ENCODE measurements at regions not wholly inside any gene's neighbourhood (a gene's known extent, or its start where the extent isn't known, plus 50 kb on each side); places are given as distances from the start of the nearest gene placed in this dataset.

DNA sequence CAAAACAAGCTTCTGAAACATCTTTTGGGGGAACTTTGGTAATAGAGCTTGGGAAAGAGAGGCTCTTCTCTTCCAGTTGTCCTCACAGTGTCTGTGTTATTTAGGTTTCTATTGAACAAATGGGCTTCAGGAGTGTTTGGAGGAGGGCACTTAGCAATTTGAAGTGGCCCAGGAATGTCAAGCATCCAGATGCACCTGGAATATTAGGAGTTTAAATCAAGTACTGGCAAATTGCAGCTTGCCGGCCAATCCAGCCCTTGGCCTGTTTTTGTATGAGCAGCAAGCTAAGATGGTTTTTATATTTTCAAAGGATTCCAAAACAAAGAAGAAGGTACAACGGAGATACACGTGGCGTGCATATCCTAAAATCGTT, 94.7 kb downstream of the CCDC185 start:
- DNase-seq, result no peak

DNA sequence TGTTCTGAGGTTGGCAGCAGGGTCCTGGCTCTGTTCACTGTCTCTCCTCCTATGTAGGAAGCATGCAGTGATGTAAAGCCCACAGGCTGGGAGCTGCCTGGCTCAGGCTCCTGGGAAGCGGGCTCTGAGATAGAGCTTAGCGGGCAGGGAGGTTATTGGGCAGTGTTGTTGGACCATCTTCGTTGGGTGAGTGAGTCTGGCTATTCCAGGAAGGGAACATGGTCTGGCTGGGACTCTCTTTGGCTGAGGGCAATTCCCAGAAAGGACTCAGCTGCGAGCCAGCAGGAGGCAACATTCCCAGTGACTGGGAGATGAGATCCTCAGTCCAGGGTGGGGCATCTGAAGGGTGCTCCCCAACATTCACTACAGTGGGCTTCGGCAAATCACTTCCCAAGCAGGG, 96.2 kb downstream of the CCDC185 start:
- DNase-seq, result no peak

DNA sequence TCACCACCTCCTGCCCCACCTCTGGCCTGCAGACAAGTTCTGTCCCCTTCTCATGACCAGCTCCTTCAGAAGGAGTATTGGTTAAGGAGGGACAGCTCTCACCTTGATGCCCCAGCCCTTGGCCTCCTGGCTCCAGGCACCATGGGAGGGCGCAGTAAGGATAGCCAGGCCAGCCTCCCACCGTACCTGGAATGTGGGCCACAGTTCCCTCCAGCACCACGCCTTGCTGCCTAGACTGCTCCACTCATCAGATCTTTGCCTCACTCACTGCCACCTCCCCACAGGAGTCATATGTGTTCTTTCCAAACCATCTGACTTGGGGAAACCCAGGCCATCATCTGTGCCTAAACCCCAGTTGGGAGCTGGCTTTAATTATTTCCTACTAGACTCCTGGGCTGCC, 97.0 kb downstream of the CCDC185 start:
- no peak for DNase-seq

Data from cerebellar nuclear complex (tissue), 1 donor.